ENCODE measurements at regions not wholly inside any gene's neighbourhood (a gene's known extent, or its start where the extent isn't known, plus 50 kb on each side); places are given as distances from the start of the nearest gene placed in this dataset.

DNA sequence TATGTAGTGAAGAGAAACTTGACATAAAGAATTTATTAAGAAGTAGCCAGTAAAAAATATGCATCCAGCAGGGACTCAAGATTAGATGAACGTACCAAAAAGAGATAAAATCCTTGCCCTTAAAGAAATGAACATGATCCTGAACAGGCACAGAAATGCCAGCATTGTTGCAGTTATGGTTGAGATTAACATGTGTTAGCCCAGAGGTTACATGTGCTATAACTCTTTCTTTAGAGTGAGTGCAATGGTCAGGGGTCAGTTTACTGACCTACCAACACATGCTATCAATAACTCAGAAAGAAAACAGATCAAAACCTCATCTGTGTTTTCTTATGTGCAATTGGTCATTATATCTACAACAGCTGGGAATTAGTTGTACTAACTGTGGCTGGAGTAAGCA is 166.1 kb upstream of the NDST3 start:
- no peak overlapping the region for H3K4me3 ChIP-seq (ENCODE audit: low read length)
- H3K4me2 ChIP-seq (ENCODE audit: low read length): no peak overlapping the region
- TF ChIP-seq, protein P1, sequence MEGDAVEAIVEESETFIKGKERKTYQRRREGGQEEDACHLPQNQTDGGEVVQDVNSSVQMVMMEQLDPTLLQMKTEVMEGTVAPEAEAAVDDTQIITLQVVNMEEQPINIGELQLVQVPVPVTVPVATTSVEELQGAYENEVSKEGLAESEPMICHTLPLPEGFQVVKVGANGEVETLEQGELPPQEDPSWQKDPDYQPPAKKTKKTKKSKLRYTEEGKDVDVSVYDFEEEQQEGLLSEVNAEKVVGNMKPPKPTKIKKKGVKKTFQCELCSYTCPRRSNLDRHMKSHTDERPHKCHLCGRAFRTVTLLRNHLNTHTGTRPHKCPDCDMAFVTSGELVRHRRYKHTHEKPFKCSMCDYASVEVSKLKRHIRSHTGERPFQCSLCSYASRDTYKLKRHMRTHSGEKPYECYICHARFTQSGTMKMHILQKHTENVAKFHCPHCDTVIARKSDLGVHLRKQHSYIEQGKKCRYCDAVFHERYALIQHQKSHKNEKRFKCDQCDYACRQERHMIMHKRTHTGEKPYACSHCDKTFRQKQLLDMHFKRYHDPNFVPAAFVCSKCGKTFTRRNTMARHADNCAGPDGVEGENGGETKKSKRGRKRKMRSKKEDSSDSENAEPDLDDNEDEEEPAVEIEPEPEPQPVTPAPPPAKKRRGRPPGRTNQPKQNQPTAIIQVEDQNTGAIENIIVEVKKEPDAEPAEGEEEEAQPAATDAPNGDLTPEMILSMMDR (IDR thresholded peaks at IDR 0.05; ENCODE audit: low read depth, low read length, poor library complexity, severe bottlenecking): no peak
- no peak for TF ChIP-seq EZH2phosphoT487 (IDR thresholded peaks at IDR 0.05; ENCODE audit: borderline replicate concordance, low read length)
- H4K20me1 ChIP-seq (ENCODE audit: control insufficient read depth, insufficient read depth, low read depth, low read length): no peaks in the 10 kb centered on the region
- H3K4me1 ChIP-seq (ENCODE audit: control insufficient read depth, low read length): no peaks in the 10 kb centered on the region
- no peak overlapping the region for H3K27ac ChIP-seq (ENCODE audit: low read depth, low read length)
- H3K79me2 ChIP-seq (ENCODE audit: control insufficient read depth, low read length): no peaks in the 10 kb centered on the region
- H3F3A ChIP-seq (ENCODE audit: control insufficient read depth, insufficient read depth): no peaks in the 10 kb centered on the region
- H3K9me2 ChIP-seq (replicated peaks; ENCODE audit: control insufficient read depth, low read length): no peaks in the 10 kb centered on the region
- no peaks in the 10 kb centered on the region for H3K36me3 ChIP-seq (ENCODE audit: control insufficient read depth, low read length)
- H3K27me3 ChIP-seq (ENCODE audit: control insufficient read depth, low read length): no peaks in the 10 kb centered on the region
- H3K9me3 ChIP-seq (ENCODE audit: control insufficient read depth, insufficient read depth, low read length): no peaks in the 10 kb centered on the region

DNA sequence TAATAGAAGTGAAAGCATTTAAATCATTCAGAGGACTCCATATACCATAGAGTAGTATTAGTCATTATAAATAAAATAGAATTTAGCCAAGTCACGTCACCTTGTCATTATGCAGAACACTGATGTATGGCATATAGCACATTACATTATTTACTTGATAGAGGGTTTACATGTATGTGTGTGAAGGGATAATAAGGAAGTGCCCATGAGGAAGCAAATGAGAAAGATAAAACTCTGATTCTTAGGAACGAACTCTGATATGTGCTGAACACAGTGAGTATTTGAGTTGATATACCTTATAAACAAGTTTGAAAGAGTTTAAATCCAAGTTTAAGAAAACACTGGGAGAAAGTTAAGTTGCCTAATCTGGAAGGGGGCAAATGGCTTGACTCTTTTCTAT is 160.5 kb upstream of the NDST3 start:
- no peaks in the 10 kb centered on the region for H3K9me2 ChIP-seq (replicated peaks; ENCODE audit: control insufficient read depth, low read length)
- H3K36me3 ChIP-seq (ENCODE audit: control insufficient read depth, low read length): no peaks in the 10 kb centered on the region
- H3K27me3 ChIP-seq (ENCODE audit: control insufficient read depth, low read length): no peaks in the 10 kb centered on the region
- TF ChIP-seq EZH2phosphoT487 (IDR thresholded peaks at IDR 0.05; ENCODE audit: borderline replicate concordance, low read length): no peak
- TF ChIP-seq, protein P1 (IDR thresholded peaks at IDR 0.05; ENCODE audit: low read depth, low read length, poor library complexity, severe bottlenecking): no peak
- no peaks in the 10 kb centered on the region for H3K4me1 ChIP-seq (ENCODE audit: control insufficient read depth, low read length)
- no peak overlapping the region for H3K27ac ChIP-seq (ENCODE audit: low read depth, low read length)
- no peak overlapping the region for H3K4me2 ChIP-seq (ENCODE audit: low read length)
- H3K9me3 ChIP-seq (ENCODE audit: control insufficient read depth, insufficient read depth, low read length): no peaks in the 10 kb centered on the region
- H3F3A ChIP-seq (ENCODE audit: control insufficient read depth, insufficient read depth): no peaks in the 10 kb centered on the region
- H3K79me2 ChIP-seq (ENCODE audit: control insufficient read depth, low read length): no peaks in the 10 kb centered on the region
- no peak overlapping the region for H3K4me3 ChIP-seq (ENCODE audit: low read length)
- no peaks in the 10 kb centered on the region for H4K20me1 ChIP-seq (ENCODE audit: control insufficient read depth, insufficient read depth, low read depth, low read length)

DNA sequence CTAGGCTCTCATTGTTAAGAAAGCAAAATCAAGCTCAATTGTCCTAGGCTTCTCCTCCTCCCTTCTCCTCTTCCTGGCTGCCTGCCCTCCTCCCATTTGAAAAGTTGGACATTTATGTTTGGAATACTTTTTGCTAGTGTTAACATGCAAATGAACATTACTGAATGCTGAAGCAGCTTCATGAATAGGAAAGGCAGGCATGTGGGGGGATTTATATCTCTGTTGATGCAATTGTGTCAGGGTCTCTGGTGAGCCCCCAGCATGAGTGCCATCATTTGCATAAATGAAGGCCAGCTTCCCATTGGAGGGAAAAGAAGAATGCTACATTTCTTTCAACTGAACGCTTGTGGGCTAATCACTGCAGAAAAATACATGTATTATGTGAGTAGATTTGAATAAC is 160.1 kb upstream of the NDST3 start:
- Histone ChIP-seq H4K20me1 (ENCODE audit: control insufficient read depth, insufficient read depth, low read depth, low read length) (no peaks in the 10 kb centered on the region), H3K27me3 (ENCODE audit: control insufficient read depth, low read length) (no peaks in the 10 kb centered on the region), H3K9me3 (ENCODE audit: control insufficient read depth, insufficient read depth, low read length) (no peaks in the 10 kb centered on the region), H3F3A (ENCODE audit: control insufficient read depth, insufficient read depth) (no peaks in the 10 kb centered on the region), H3K36me3 (ENCODE audit: control insufficient read depth, low read length) (no peaks in the 10 kb centered on the region), H3K9me2 (replicated peaks; ENCODE audit: control insufficient read depth, low read length) (no peaks in the 10 kb centered on the region), H3K79me2 (ENCODE audit: control insufficient read depth, low read length) (no peaks in the 10 kb centered on the region), H3K27ac (ENCODE audit: low read depth, low read length) (no peak overlapping the region), H3K4me2 (ENCODE audit: low read length) (no peak overlapping the region), H3K4me1 (ENCODE audit: control insufficient read depth, low read length) (no peaks in the 10 kb centered on the region), H3K4me3 (ENCODE audit: low read length) (no peak overlapping the region)
- TF ChIP-seq EZH2phosphoT487 (IDR thresholded peaks at IDR 0.05; ENCODE audit: borderline replicate concordance, low read length): no peak
- TF ChIP-seq, protein P1 (IDR thresholded peaks at IDR 0.05; ENCODE audit: low read depth, low read length, poor library complexity, severe bottlenecking): no peak

DNA sequence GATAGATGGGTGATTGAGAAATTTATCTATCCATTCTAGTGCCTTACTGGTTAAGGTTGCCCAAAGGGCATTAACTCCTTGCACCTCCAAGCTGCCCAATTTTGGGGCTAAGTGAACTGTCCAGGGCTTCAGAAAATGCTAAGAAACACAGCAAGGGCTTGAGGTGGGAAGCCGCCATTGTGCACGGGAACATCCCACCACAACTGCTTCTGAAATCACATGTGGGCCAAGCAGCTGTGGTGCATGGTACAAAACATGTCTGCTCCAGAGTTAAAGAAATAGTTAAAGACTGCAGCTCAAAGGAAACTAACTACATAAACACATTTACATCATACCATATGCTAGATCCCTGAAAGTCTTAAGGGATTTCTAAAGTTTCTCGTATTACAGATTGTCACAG is 144.3 kb upstream of the NDST3 start:
- H3F3A ChIP-seq (ENCODE audit: control insufficient read depth, insufficient read depth): no peaks in the 10 kb centered on the region
- no peak overlapping the region for H3K4me3 ChIP-seq (ENCODE audit: low read length)
- TF ChIP-seq, protein P1 (IDR thresholded peaks at IDR 0.05; ENCODE audit: low read depth, low read length, poor library complexity, severe bottlenecking): no peak
- TF ChIP-seq EZH2phosphoT487 (IDR thresholded peaks at IDR 0.05; ENCODE audit: borderline replicate concordance, low read length): no peak

More for the DNA sequence above, 144.3 kb upstream of the NDST3 start:
- Histone ChIP-seq H3K9me3 (ENCODE audit: control insufficient read depth, insufficient read depth, low read length) (no peaks in the 10 kb centered on the region), H3K4me1 (ENCODE audit: control insufficient read depth, low read length) (no peaks in the 10 kb centered on the region), H4K20me1 (ENCODE audit: control insufficient read depth, insufficient read depth, low read depth, low read length) (no peaks in the 10 kb centered on the region), H3K27me3 (ENCODE audit: control insufficient read depth, low read length) (no peaks in the 10 kb centered on the region), H3K27ac (ENCODE audit: low read depth, low read length) (no peak overlapping the region), H3K4me2 (ENCODE audit: low read length) (no peak overlapping the region), H3K9me2 (replicated peaks; ENCODE audit: control insufficient read depth, low read length) (no peaks in the 10 kb centered on the region), H3K36me3 (ENCODE audit: control insufficient read depth, low read length) (no peaks in the 10 kb centered on the region), H3K79me2 (ENCODE audit: control insufficient read depth, low read length) (no peaks in the 10 kb centered on the region)
